ENCODE measurements at regions not wholly inside any gene's neighbourhood (a gene's known extent, or its start where the extent isn't known, plus 50 kb on each side); places are given as distances from the start of the nearest gene placed in this dataset.
"Not testable (repeated sequence)": the region's sequence is repeated elsewhere in the genome, so short reads cannot be mapped to it uniquely, and the experiment has no call there.

DNA sequence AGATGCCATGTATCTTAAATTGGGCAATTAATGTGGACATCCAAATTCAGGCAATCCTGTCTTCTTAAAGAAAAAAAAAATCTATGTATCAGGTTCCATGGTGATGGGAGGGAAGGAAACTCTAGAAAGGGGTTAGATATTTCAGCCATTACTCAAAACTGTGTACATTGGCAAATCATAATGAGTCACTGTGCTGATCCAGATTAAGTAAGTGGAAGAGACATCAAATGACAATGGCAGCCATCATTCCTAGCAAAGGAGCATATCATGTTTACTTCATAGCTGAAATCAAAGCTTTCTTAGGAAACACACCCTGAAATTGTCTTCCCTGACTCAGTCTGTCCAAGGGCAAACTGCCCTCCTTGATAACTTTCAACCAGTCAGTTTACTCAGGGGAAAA lies 713.3 kb upstream of the GBE1 start:
- H3K27ac Mint-ChIP-seq = no peak overlapping the region
- no peaks in the 10 kb centered on the region for H3K4me1 Mint-ChIP-seq

DNA sequence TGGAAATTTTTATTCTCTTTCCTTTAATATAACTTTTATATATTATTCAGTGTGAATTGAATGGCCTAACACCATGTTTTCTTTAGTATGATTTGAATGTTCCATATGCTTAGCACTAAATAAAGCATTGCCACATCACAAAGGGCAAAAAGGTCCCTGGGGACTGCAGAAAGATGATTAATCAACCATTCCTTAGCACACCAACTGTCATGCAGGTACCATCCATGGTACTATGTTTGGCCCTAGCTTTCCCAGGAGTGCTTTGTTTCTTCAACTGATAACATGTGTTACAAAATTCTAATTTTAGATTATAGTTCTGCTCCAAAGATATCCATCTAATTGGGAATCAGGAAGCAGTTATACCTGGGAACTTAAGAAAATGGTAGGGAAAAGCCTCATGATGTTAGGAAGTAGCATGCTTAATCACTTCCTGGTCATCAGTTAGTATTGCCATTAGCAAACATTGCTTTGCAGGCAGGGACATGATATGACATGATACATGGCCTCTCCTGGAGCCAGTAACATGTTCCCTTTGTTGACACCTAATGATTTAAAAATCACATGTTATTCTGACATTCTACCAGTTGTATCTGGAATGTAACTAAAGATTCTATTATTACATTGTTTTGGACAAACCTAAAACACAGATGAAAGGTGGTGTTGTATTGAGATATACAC lies 712.6 kb upstream of the GBE1 start:
- DNase-seq (no peak), ATAC-seq (no peak)
- Mint-ChIP-seq H3K27me3 (no peaks in the 10 kb centered on the region), H3K27ac (no peak overlapping the region), H3K4me1 (no peaks in the 10 kb centered on the region), H3K4me3 (no peak overlapping the region), H3K9me3 (peaks cover 6% of the 10 kb centered on the region), H3K36me3 (ENCODE audit: low read depth) (no peaks in the 10 kb centered on the region)

More for the DNA sequence above, 713.3 kb upstream of the GBE1 start:
- ATAC-seq (no peak), DNase-seq (no peak)
- Mint-ChIP-seq H3K27me3 (no peaks in the 10 kb centered on the region), H3K4me3 (no peak overlapping the region), H3K36me3 (ENCODE audit: low read depth) (no peaks in the 10 kb centered on the region), H3K9me3 (peaks cover 6% of the 10 kb centered on the region)

DNA sequence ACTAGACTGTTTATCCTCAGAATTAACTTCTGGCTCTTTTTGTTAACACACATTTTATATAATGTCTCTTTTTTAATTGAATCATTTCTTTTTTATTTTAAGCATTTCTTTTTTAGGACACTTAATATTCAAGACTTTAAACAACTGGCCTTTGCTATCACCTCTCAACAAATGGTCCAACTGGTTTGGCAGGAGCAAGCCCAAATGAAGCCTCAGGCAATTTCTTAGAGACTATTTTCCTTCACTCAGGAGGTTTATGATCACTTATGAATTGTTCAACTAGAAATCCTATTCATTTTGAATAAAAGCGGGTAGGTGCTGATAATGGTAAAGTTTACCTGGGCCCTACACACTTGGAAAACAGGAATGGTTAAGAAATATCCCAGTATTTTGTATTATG lies 705.6 kb upstream of the GBE1 start:
- Mint-ChIP-seq H3K27ac (no peak overlapping the region), H3K36me3 (ENCODE audit: low read depth) (no peaks in the 10 kb centered on the region)
- no peak for ATAC-seq

DNA sequence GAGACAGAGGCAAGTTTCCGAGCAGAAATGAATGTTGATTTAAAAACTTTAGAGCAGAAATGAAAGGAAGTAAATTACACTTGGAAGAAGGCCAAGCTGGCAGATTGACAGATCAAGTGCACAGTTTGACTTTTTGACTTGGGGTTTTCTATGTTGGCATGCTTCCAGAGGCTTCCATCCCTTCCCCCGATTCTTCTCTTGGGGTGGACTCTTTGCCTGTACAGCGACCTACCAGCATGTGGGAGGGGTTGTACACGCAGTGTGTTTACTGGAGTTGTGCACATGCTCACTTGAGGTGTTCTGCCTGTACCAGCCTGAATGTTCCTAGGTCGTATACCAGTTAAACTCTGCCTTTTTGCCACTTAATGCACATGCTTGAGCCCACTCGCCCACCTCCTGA lies 701.5 kb upstream of the GBE1 start:
- Mint-ChIP-seq H3K4me1 (no peaks in the 10 kb centered on the region), H3K36me3 (ENCODE audit: low read depth) (no peaks in the 10 kb centered on the region), H3K9me3 (peaks cover 6% of the 10 kb centered on the region)

More for the DNA sequence above, 705.6 kb upstream of the GBE1 start:
- Mint-ChIP-seq H3K4me3 (no peak overlapping the region), H3K9me3 (no peaks in the 10 kb centered on the region), H3K27me3 (no peaks in the 10 kb centered on the region), H3K4me1 (no peaks in the 10 kb centered on the region)
- no peak for DNase-seq

DNA sequence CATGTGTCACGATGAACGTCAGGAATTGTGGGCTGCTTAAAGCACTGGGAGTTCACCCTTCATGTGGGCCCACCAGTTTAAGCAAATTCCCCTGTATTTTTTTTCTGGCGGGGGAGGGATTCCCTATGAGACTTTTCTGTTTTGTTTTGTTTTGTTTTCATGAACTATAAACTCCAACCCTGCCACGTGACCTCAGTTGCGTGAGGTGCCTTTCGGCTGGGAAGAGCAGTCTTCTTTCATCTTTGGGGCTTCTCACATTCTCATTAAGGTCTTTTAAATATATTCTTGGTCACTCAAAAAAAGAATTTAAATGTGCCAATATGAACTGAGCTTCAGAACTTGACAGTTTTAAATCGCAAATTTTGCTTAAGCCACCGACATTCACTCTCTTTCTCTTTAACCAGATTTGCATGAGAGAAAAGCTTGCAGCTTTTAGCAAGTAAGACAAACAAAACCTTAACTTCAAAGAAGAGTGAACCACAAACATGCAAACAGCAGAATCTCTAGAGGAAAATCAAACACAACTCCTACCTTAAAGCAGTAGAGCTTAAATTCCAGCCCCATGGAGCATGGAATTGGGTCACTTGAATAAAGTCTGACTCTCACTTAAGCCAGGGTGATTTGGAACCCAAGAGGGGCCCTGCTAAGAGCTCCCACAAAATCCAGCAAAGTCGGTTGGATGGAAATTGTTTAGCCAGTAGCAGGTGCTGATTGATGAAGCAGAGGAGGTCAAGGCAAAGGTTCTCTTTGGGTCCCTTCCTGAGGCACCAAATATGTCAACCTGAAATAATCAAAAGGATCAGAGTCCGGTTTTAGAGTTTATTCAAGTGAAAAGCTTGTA lies 699.8 kb upstream of the GBE1 start:
- H3K4me1 Mint-ChIP-seq = no peaks in the 10 kb centered on the region
- H3K4me3 Mint-ChIP-seq = no peak overlapping the region

More for the DNA sequence above, 701.5 kb upstream of the GBE1 start:
- H3K27me3 Mint-ChIP-seq = no peaks in the 10 kb centered on the region
- no peak for DNase-seq
- H3K27ac Mint-ChIP-seq = no peak overlapping the region
- H3K4me3 Mint-ChIP-seq = no peak overlapping the region
- no peak for ATAC-seq

DNA sequence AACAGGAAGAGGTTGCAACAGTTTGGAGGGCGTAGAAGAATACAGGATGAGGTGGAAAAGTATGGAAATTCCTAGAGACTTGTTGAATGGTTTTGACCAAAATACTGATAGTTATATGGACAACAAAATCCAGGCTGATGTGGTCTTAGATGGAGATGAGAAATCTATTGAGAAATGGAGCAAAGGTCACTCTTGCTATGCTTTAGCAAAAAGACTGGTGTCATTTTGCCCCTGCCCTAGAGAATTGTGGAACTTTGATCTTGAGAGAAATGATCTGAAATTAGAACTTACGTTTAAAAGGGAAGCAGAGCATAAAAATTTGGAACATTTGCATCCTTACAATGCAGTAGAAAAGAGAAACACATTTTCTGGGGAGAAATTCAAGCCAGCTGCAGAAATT lies 686.9 kb upstream of the GBE1 start:
- no peaks in the 10 kb centered on the region for H3K36me3 Mint-ChIP-seq (ENCODE audit: low read depth)
- DNase-seq (no peak), ATAC-seq (no peak)
- H3K27ac Mint-ChIP-seq = no peak overlapping the region
- H3K4me1 Mint-ChIP-seq = no peaks in the 10 kb centered on the region
- H3K9me3 Mint-ChIP-seq = peaks cover 30% of the 10 kb centered on the region
- no peak overlapping the region for H3K4me3 Mint-ChIP-seq
- H3K27me3 Mint-ChIP-seq = no peaks in the 10 kb centered on the region

More for the DNA sequence above, 699.8 kb upstream of the GBE1 start:
- Mint-ChIP-seq H3K27me3 (no peaks in the 10 kb centered on the region), H3K9me3 (peaks cover 6% of the 10 kb centered on the region), H3K36me3 (ENCODE audit: low read depth) (no peaks in the 10 kb centered on the region), H3K27ac (no peak overlapping the region)
- ATAC-seq (no peak), DNase-seq (no peak)

DNA sequence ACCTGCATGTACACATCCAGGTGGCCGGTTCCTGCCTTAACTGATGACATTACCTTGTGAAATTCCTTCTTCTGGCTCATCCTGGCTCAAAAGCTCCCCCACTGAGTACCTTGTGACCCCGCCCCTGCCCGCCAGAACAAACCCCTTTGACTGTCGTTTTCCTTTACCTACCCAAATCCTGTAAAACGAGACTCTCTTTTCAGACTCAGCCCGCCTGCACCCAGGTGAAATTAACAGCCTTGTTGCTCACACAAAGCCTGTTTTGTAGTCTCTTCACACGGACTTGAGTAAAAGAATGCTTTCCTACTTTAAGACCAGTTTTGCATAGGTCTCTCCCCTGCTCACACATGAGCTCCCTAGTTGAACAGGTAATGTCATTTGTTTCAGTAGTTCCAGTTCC lies 667.4 kb upstream of the GBE1 start:
- not testable (repeated sequence) for H3K4me1 Mint-ChIP-seq; ATAC-seq; H3K27me3 Mint-ChIP-seq; H3K36me3 Mint-ChIP-seq (ENCODE audit: low read depth); H3K4me3 Mint-ChIP-seq; H3K27ac Mint-ChIP-seq; H3K9me3 Mint-ChIP-seq; DNase-seq

DNA sequence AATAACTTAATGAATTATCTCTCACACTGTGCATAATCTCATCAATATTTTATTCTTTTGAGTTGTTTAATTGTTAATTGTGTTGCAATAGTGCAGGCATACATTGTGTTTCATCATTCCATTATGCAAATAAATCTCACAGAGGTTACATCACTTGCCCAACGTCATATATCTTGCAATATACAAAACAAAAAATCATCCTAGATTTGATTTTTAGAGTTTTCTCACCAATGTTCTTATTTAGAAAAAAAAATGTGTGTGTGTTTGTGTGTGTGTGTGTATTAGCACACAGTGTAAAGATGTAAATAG lies 662.5 kb upstream of the GBE1 start:
- H3K36me3 Mint-ChIP-seq (ENCODE audit: low read depth) = no peaks in the 10 kb centered on the region
- no peaks in the 10 kb centered on the region for H3K27me3 Mint-ChIP-seq
- no peaks in the 10 kb centered on the region for H3K4me1 Mint-ChIP-seq
- no peak overlapping the region for H3K27ac Mint-ChIP-seq
- H3K9me3 Mint-ChIP-seq = peaks cover 8% of the 10 kb centered on the region
- no peak overlapping the region for H3K4me3 Mint-ChIP-seq
- ATAC-seq (no peak), DNase-seq (no peak)

DNA sequence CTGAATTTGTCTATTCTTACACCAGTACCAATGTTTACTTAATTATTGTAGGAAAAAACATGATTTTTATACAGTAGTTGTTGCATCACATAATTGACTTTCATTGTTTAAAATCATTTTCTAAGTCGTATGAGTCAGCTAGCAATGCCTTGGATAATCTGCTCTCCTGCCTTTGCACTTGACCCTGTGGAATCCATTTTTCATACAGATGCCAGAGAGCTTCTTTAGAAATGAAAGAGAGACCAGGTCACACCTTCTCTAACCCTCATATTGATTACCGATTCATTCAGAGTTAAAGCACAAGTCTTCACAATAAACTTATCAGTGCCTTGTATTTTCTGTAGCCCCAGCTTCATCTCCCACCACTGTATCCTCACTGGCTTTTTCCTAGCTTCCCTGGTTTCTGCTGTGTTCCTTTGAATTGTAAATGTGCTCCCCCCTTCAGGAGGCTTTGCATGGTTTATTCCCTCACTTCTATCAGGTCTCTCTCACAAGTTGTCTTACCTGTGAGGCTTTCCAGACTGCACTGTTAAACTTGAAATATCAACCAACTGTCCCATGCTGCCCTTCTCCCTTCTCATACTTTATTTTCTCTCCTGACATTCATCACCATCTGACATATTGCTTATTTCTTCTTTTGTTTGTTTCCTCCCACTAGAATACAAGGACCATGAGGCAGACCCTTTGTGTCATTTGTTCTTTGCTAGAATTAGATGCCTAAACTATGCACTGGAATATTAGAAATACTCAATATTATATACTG lies 662.0 kb upstream of the GBE1 start:
- Mint-ChIP-seq H3K27ac (no peak overlapping the region), H3K4me3 (no peak overlapping the region), H3K4me1 (no peaks in the 10 kb centered on the region), H3K36me3 (ENCODE audit: low read depth) (no peaks in the 10 kb centered on the region), H3K27me3 (no peaks in the 10 kb centered on the region), H3K9me3 (peaks cover 8% of the 10 kb centered on the region)
- ATAC-seq = no peak
- no peak for DNase-seq

DNA sequence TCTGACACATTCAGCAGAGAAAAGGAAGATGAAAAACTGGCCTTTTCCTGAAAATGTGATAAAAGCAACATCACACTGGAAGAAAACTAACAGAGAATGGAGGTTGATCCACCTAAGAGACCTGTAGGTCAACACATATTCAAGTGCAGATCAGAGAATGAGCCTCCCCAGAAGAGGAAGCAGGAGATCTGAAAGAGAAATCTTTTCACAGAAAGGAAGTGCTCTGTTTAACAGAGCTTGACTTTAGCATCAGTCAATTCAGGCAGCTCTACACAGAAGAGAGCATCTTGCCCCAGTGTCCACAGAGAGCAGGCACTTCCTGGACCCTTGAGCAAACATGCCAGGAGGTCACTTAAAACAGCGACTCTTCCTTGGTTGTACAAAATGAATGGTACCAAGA lies 655.4 kb upstream of the GBE1 start:
- ATAC-seq (no peak), DNase-seq (no peak)
- Mint-ChIP-seq H3K4me1 (no peaks in the 10 kb centered on the region), H3K4me3 (no peak overlapping the region), H3K9me3 (peaks cover 3% of the 10 kb centered on the region), H3K27ac (no peak overlapping the region), H3K27me3 (no peaks in the 10 kb centered on the region), H3K36me3 (ENCODE audit: low read depth) (no peaks in the 10 kb centered on the region)

DNA sequence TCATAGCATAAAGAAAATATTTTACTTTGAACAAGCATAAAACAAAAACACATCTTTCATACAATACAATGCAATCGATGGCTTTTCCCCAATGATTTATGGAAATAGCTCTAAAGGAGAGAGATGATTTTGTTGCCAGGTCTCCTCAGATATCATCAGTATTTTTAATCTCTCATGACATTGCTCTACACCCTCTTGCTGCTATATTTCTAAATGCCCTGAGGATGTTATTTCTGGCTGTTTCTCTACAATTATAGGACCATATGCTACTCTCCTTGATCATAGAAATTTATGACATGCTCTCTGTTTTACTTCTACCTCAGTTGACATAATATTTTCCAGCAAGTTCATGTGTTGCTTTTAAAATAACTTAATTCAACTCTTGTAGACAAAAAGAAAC lies 654.9 kb upstream of the GBE1 start:
- ATAC-seq = no peak
- Mint-ChIP-seq H3K27ac (no peak overlapping the region), H3K27me3 (no peaks in the 10 kb centered on the region), H3K4me1 (no peaks in the 10 kb centered on the region), H3K4me3 (no peak overlapping the region), H3K36me3 (ENCODE audit: low read depth) (no peaks in the 10 kb centered on the region), H3K9me3 (peaks cover 3% of the 10 kb centered on the region)
- no peak for DNase-seq

DNA sequence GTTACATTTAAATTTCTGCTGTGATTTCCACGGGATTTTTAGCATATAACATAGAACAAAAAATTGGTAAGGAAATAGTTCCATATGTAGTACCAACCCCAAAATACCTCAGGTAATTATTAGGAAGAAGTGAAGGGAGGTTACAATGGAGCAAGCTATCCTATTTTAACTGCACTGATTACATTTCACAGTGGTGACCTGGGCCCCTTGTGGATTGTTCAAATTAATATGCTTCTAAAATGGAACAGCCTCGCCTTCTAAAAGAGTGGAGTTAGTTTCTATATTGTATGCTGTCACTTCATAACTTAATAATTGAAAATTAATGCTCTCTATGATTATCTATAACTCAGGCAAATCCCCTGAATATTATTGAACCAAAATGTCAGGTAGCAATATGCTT lies 651.7 kb upstream of the GBE1 start:
- Mint-ChIP-seq H3K4me3 (no peak overlapping the region), H3K27ac (no peak overlapping the region), H3K27me3 (no peaks in the 10 kb centered on the region), H3K4me1 (no peaks in the 10 kb centered on the region), H3K36me3 (ENCODE audit: low read depth) (no peaks in the 10 kb centered on the region), H3K9me3 (no peaks in the 10 kb centered on the region)
- ATAC-seq (no peak), DNase-seq (no peak)

DNA sequence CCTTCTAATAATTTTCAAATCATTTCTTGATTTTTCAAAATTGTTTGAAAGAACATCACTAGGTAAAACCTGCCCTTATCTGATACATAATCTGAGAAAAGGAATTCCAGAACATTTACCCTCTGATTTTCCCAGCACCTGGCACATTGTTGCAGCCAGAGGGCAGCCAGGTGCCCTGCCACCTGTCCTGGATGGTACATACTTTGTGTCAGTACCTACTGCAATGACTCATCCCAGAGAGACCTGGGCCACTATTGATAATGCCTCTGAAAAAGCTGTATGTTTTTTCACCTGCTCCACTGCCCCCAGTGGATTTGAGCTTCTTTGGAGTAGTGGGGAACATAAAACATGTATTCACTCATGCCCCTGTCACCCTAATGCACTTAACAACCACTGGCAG lies 648.9 kb upstream of the GBE1 start:
- H3K27ac Mint-ChIP-seq = no peak overlapping the region
- H3K36me3 Mint-ChIP-seq (ENCODE audit: low read depth) = no peaks in the 10 kb centered on the region
- no peak overlapping the region for H3K4me3 Mint-ChIP-seq
- no peak for DNase-seq
- no peaks in the 10 kb centered on the region for H3K9me3 Mint-ChIP-seq
- ATAC-seq = no peak
- no peaks in the 10 kb centered on the region for H3K27me3 Mint-ChIP-seq
- no peaks in the 10 kb centered on the region for H3K4me1 Mint-ChIP-seq

DNA sequence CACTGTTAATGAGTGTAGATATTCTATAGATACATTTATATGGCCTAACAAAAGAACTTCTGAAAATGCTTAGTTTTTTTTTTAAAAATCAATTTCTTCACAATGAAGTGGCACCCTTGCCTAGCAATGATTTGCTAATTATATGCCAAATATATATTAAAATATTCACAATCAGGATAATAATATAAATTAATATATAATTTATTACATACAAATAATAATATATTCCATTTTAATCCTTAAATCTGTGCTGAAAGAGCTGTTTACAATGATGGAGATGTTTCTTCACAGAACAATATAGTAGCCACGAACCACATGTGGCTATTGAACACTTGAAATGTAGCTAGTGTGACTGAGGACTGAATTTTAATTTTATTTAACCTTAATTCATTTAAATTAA lies 648.4 kb upstream of the GBE1 start:
- ATAC-seq = no peak
- H3K27me3 Mint-ChIP-seq = no peaks in the 10 kb centered on the region
- DNase-seq = no peak
- no peaks in the 10 kb centered on the region for H3K9me3 Mint-ChIP-seq
- no peak overlapping the region for H3K4me3 Mint-ChIP-seq
- H3K36me3 Mint-ChIP-seq (ENCODE audit: low read depth) = no peaks in the 10 kb centered on the region
- H3K27ac Mint-ChIP-seq = no peak overlapping the region
- H3K4me1 Mint-ChIP-seq = no peaks in the 10 kb centered on the region

DNA sequence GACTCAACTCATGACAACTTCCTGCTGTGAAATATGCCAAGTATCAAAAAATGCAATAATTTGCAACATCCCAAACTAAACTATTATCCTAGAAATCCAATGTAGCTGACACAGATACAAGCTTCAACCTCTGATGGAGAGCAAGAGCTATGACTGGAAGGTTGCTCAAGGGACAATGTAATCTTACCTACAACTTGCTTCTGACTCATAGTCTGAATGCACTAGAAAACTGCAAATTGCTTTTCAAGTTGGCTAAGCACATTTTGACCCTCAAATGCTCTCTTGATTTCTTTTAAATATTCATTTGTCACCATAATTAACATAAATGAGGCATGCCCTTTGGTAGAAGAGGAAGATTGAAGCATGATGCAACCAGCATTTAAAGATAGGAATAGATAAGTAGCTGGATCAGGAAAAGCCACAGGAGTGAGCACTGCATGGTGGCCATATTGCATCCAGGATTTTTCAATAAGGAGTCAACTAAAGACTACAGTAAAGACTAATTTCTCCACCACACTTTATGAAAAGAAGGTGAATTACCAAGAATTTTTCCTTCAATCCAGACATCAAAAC lies 630.8 kb upstream of the GBE1 start:
- Mint-ChIP-seq H3K9me3 (peaks cover 4% of the 10 kb centered on the region), H3K4me1 (no peaks in the 10 kb centered on the region), H3K4me3 (no peak overlapping the region), H3K27me3 (no peaks in the 10 kb centered on the region), H3K27ac (no peak overlapping the region), H3K36me3 (ENCODE audit: low read depth) (no peaks in the 10 kb centered on the region)
- DNase-seq (no peak), ATAC-seq (no peak)
